Adrenal gland (tissue), 9 donors: ENCODE measurements at regions not wholly inside any gene's neighbourhood (a gene's known extent, or its start where the extent isn't known, plus 50 kb on each side); places are given as distances from the start of the nearest gene placed in this dataset.

Source experiments
- DNase-seq, 7 donors: peaks; one replicate each; pipeline ENCODE4 v3.0.0-alpha.2; 2019 to 2020
- H3K27ac ChIP-seq, 5 donors: fragments of 200-600 bp; sonication (generic) in 4 of 5; 1 replicate in 3 of 5; 2 replicates in 2 of 5; pipeline versions ENCODE4 v1.5.1 to v1.8.0; 2016 to 2020; ENCODE audit warnings: mild to moderate bottlenecking in 1 of 5
- H3K27me3 ChIP-seq: fragments of 200-600 bp; 2 replicates; pipeline ENCODE4 v1.8.0; 2021
- H3K36me3 ChIP-seq, 2 donors: fragments of 200-600 bp; replicated peaks in 1 of 2; 1 replicate in 1 of 2; 2 replicates in 1 of 2; pipeline versions ENCODE4 v1.5.1 to v1.8.0; 2018 to 2022
- H3K4me1 ChIP-seq, 2 donors: fragments of 200-600 bp; replicated peaks in 1 of 2; 1 replicate in 1 of 2; 2 replicates in 1 of 2; pipeline versions ENCODE4 v1.5.1 to v1.8.0; 2018 to 2021
- H3K4me3 ChIP-seq, 4 donors: fragments of 200-600 bp; sonication (generic) in 3 of 4; one replicate each; pipeline ENCODE4 v1.5.1; 2016 to 2018
- H3K9me3 ChIP-seq, 3 donors: fragments of 200-600 bp; sonication (generic) in 1 of 3; replicated peaks in 1 of 3; 1 replicate in 2 of 3; 2 replicates in 1 of 3; pipeline versions ENCODE4 v1.5.1 to v1.8.0; 2016 to 2021
- CTCF ChIP-seq, 6 experiments: fragments of 450-650 bp in 4 of 6; fragments of 200-600 bp in 2 of 6; sonication (generic) in 1 of 6; IDR thresholded peaks; 1 replicate in 5 of 6; 2 replicates in 1 of 6; pipeline versions ENCODE4 v1.5.1 to v1.8.0; 2016 to 2021; ENCODE audit warnings: antibody characterized with exemption in 6 of 6, mild to moderate bottlenecking in 2 of 6, moderate library complexity in 1 of 6
- POLR2A ChIP-seq, 2 donors: fragments of 450-650 bp; IDR thresholded peaks; one replicate each; pipeline ENCODE4 v1.6.1; 2017; ENCODE audit warnings: antibody characterized with exemption in 2 of 2, mild to moderate bottlenecking in 2 of 2, moderate library complexity in 1 of 2
- WGBS, 4 donors: extraction: QIAGEN DNeasy Blood & Tissue Kit in 2 of 4; methylation state at CpG; one replicate each; pipeline versions ENCODE4 v1.1.5 to v1.1.7; 2013 to 2017; 5-methylcytosine and 5-hydroxymethylcytosine counted together
- intact Hi-C, 2 donors: fragments of 100-400 bp; cut with DNase I; formaldehyde crosslinking; loops; one replicate each; pipeline versions ENCODE4 v1.14.1 to v1.15.0; 2022 to 2023
- donor health status: healthy with polysubstance abuse.
- donor health status: Bipolar disorder and iron deficiency.
- donor health status: DM: yes; HTN: yes; CAD: no.
- donor health status: DM: no; HTN: no; CAD: no.
- donor health status: DM: no; HTN: no; CAD: no.

- Histone ChIP-seq H3K4me3 (no peak overlapping the region), H3K9me3 (no peaks in the 10 kb centered on the region), H3K27me3 (no peaks in the 10 kb centered on the region), H3K27ac (no peak overlapping the region), H3K36me3 (no peaks in the 10 kb centered on the region), H3K4me1 (no peaks in the 10 kb centered on the region)
- WGBS, 4 donors, result 64 to 72% (median 66%) methylated on average over 8 of the region's 8 CpGs
- DNase-seq, result no peak
- TF ChIP-seq POLR2A (IDR thresholded peaks at IDR 0.05) (no peak), CTCF (IDR thresholded peaks at IDR 0.05) (no peak)
- intact Hi-C loops, result no loop called here
These were observed 118.6 kb upstream of the ADARB2 start for GRCh38 chr10:1855911-1856310.

GRCh38 chr10:1854271-1854670 lies 116.9 kb upstream of the ADARB2 start:
- no peaks in the 10 kb centered on the region for H3K36me3 ChIP-seq
- H3K27me3 ChIP-seq, result no peaks in the 10 kb centered on the region
- H3K9me3 ChIP-seq, result peaks cover 0 to 4% (median 0%) of the 10 kb centered on the region in 3 donors
- H3K27ac ChIP-seq, result no peak overlapping the region
- DNase-seq, result no peak
- intact Hi-C loops, result no loop called here
- no peaks in the 10 kb centered on the region for H3K4me1 ChIP-seq
- 72 to 80% (median 74%) methylated on average over 7 of the region's 7 CpGs for WGBS, 4 donors
- no peak overlapping the region for H3K4me3 ChIP-seq
- TF ChIP-seq POLR2A (IDR thresholded peaks at IDR 0.05) (no peak), CTCF (IDR thresholded peaks at IDR 0.05) (no peak)

- DNase-seq, result no peak
- TF ChIP-seq POLR2A (IDR thresholded peaks at IDR 0.05), result no peak
- no peak for TF ChIP-seq CTCF (IDR thresholded peaks at IDR 0.05)
- Histone ChIP-seq H3K9me3 (peaks cover 0 to 4% (median 0%) of the 10 kb centered on the region in 3 donors), H3K4me1 (no peaks in the 10 kb centered on the region), H3K4me3 (no peak overlapping the region), H3K27me3 (no peaks in the 10 kb centered on the region), H3K36me3 (no peaks in the 10 kb centered on the region), H3K27ac (no peak overlapping the region)
- 81 to 87% (median 84%) methylated on average over 12 of the region's 12 CpGs for WGBS, 4 donors
- intact Hi-C loops, result no loop called here
These were observed 116.5 kb upstream of the ADARB2 start for GRCh38 chr10:1853801-1854200.

- no peak for DNase-seq
- no peaks in the 10 kb centered on the region for H3K27me3 ChIP-seq
- intact Hi-C loops, result no loop called here
- 79 to 86% (median 84%) methylated on average over 6 of the region's 6 CpGs for WGBS, 4 donors
- no peak overlapping the region for H3K27ac ChIP-seq
- no peak overlapping the region for H3K4me3 ChIP-seq
- H3K36me3 ChIP-seq, result no peaks in the 10 kb centered on the region
- peaks cover 0 to 4% (median 0%) of the 10 kb centered on the region in 3 donors for H3K9me3 ChIP-seq
- no peaks in the 10 kb centered on the region for H3K4me1 ChIP-seq
- no peak for TF ChIP-seq CTCF (IDR thresholded peaks at IDR 0.05)
- TF ChIP-seq POLR2A (IDR thresholded peaks at IDR 0.05), result no peak
These were observed 115.5 kb upstream of the ADARB2 start for GRCh38 chr10:1852841-1853240.
